CD4-positive, alpha-beta memory T cell (primary cell): ENCODE measurements at regions not wholly inside any gene's neighbourhood (a gene's known extent, or its start where the extent isn't known, plus 50 kb on each side); places are given as distances from the start of the nearest gene placed in this dataset.

Experiments used
- CTCF ChIA-PET: fragments of 350-600 bp; sonication (Branson Sonifier 250); formaldehyde crosslinking; loops from one replicate; lab custom pipeline; 2021; ENCODE audit warnings: inconsistent platforms; ENCODE audit not compliant: partially characterized antibody; lab: Charles Lee
- POLR2A ChIA-PET: fragments of 350-600 bp; sonication (Branson Sonifier 250); formaldehyde crosslinking; loops from one replicate; lab custom pipeline; 2021; ENCODE audit not compliant: partially characterized antibody; lab: Charles Lee
- DNase-seq, 5 donors: peaks; one replicate each; pipeline versions ENCODE4 v3.0.0 to v3.0.0-alpha.2; 2020 to 2022; ENCODE audit warnings: mixed read lengths in 1 of 5
- H3K27ac ChIP-seq: one replicate; pipeline ENCODE4 v1.7.0; 2013; ENCODE audit warnings: low read depth, low read length
- H3K27me3 ChIP-seq: 2 replicates; pipeline ENCODE4 v1.7.0; 2013; ENCODE audit warnings: mild to moderate bottlenecking, low read length, moderate library complexity; ENCODE audit not compliant: insufficient read depth
- H3K36me3 ChIP-seq: 2 replicates; pipeline ENCODE4 v1.7.0; 2013; ENCODE audit warnings: mild to moderate bottlenecking, low read length, moderate library complexity; ENCODE audit not compliant: insufficient read depth
- H3K4me1 ChIP-seq: 2 replicates; pipeline ENCODE4 v1.7.0; 2013; ENCODE audit warnings: mild to moderate bottlenecking, low read length, moderate library complexity; ENCODE audit not compliant: insufficient read depth
- H3K4me3 ChIP-seq, 2 donors: one replicate each; pipeline ENCODE4 v1.7.0; 2013; ENCODE audit warnings: low read length in 2 of 2, mild to moderate bottlenecking in 1 of 2
- H3K9me3 ChIP-seq, 2 donors: one replicate each; pipeline ENCODE4 v1.7.0; 2013; ENCODE audit warnings: low read length in 2 of 2, control low read depth in 1 of 2; ENCODE audit not compliant: control insufficient read depth in 1 of 2
- H3K27ac Mint-ChIP-seq, 7 donors: one replicate each; pipeline ENCODE4 v1.8.0; 2020 to 2021; ENCODE audit warnings: mixed read lengths in 7 of 7, mild to moderate bottlenecking in 6 of 7, inconsistent platforms in 3 of 7, moderate library complexity in 3 of 7
- H3K27me3 Mint-ChIP-seq, 2 donors: one replicate each; pipeline ENCODE4 v1.8.0; 2020 to 2021; ENCODE audit warnings: mixed read lengths in 2 of 2
- H3K36me3 Mint-ChIP-seq, 2 donors: one replicate each; pipeline ENCODE4 v1.8.0; 2020 to 2021; ENCODE audit warnings: mixed read lengths in 2 of 2, inconsistent platforms in 1 of 2, mild to moderate bottlenecking in 1 of 2
- H3K4me1 Mint-ChIP-seq, 4 donors: one replicate each; pipeline ENCODE4 v1.8.0; 2020 to 2021; ENCODE audit warnings: mixed read lengths in 4 of 4, mild to moderate bottlenecking in 1 of 4
- H3K4me3 Mint-ChIP-seq, 8 donors: one replicate each; pipeline ENCODE4 v1.8.0; 2020 to 2021; ENCODE audit warnings: mixed read lengths in 8 of 8, mild to moderate bottlenecking in 7 of 8, moderate library complexity in 6 of 8, inconsistent platforms in 3 of 8
- H3K9me3 Mint-ChIP-seq, 8 donors: one replicate each; pipeline ENCODE4 v1.8.0; 2020 to 2021; ENCODE audit warnings: mixed read lengths in 8 of 8, mild to moderate bottlenecking in 5 of 8, inconsistent platforms in 3 of 8, moderate library complexity in 1 of 8
- intact Hi-C: fragments of 100-400 bp; cut with micrococcal nuclease; formaldehyde crosslinking; loops from one replicate; pipeline ENCODE4 v1.15.1; 2023

DNA sequence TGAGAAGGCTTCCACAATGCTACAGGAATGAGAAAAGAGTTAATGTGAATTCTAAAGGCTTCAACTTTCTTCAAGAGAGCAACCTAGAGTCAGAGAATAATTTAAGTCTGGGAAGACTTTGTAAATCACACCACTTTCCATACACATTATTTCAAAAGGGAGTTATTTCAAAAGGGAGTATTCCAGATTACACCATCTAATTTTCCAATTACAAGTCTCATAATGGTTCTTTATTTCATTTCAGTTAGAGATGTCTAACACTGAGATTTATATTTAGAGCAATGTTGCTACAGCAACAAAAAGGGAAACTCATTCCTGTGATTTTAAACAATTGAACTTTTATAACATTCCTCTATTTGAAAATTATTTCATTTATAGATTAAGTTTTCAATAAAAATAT is 98.8 kb upstream of the DST start:
- Histone ChIP-seq H3K36me3 (no peaks in the 10 kb centered on the region), H3K27ac (no peak overlapping the region), H3K4me1 (no peaks in the 10 kb centered on the region), H3K27me3 (peaks cover 3% of the 10 kb centered on the region), H3K9me3 (no peaks in the 10 kb centered on the region), H3K4me3 (no peak overlapping the region)
- H3K4me1 Mint-ChIP-seq: no peaks in the 10 kb centered on the region
- DNase-seq: no peak
- ChIA-PET CTCF (no interaction called here), POLR2A (no interaction called here)
- H3K27ac Mint-ChIP-seq: no peak overlapping the region
- no peak overlapping the region for H3K4me3 Mint-ChIP-seq
- H3K27me3 Mint-ChIP-seq: peaks cover 0 to 1% of the 10 kb centered on the region in 2 donors
- H3K36me3 Mint-ChIP-seq: no peaks in the 10 kb centered on the region
- intact Hi-C loops: no loop called here
- H3K9me3 Mint-ChIP-seq: no peaks in the 10 kb centered on the region

- Histone ChIP-seq H3K36me3 (no peaks in the 10 kb centered on the region), H3K27me3 (peaks cover 3% of the 10 kb centered on the region), H3K4me1 (no peaks in the 10 kb centered on the region), H3K27ac (no peak overlapping the region), H3K4me3 (no peak overlapping the region), H3K9me3 (no peaks in the 10 kb centered on the region)
- ChIA-PET CTCF (no interaction called here), POLR2A (no interaction called here)
- no peak for DNase-seq
- intact Hi-C loops: no loop called here
- no peaks in the 10 kb centered on the region for H3K9me3 Mint-ChIP-seq
- no peak overlapping the region for H3K4me3 Mint-ChIP-seq
- H3K27me3 Mint-ChIP-seq: peaks cover 0 to 1% of the 10 kb centered on the region in 2 donors
- H3K27ac Mint-ChIP-seq: no peak overlapping the region
- H3K4me1 Mint-ChIP-seq: no peaks in the 10 kb centered on the region
- no peaks in the 10 kb centered on the region for H3K36me3 Mint-ChIP-seq
Observed at GRCh38 chr6:56739836-56740815, 97.4 kb upstream of the DST start.

DNA sequence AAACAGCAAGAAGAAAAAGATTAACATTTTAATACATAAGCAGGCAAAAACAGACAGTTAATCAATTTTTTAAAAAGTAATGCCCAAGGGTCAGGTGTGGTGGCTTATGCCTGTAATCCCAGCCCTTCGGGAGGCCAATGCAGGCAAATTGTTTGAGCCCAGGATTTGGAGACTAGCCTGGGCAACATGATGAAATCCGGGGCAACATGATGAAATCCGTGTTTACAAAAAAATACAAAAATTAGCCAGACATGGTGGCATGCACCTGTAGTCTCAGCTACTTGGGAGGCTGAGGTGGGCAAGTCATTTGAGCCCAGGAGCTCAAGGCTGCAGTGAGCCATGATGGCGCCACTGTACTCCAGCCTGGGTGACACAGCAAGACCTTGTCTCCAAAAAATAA is 94.1 kb upstream of the DST start:
- Mint-ChIP-seq H3K36me3 (no peaks in the 10 kb centered on the region), H3K9me3 (no peaks in the 10 kb centered on the region), H3K27me3 (peaks cover 0 to 1% of the 10 kb centered on the region in 2 donors), H3K27ac (no peak overlapping the region), H3K4me3 (no peak overlapping the region), H3K4me1 (no peaks in the 10 kb centered on the region)
- ChIA-PET POLR2A (no interaction called here), CTCF (no interaction called here)
- Histone ChIP-seq H3K27me3 (peaks cover 3% of the 10 kb centered on the region), H3K27ac (no peak overlapping the region), H3K4me3 (no peak overlapping the region), H3K4me1 (no peaks in the 10 kb centered on the region), H3K36me3 (no peaks in the 10 kb centered on the region), H3K9me3 (no peaks in the 10 kb centered on the region)
- DNase-seq: no peak
- intact Hi-C loops: no loop called here

- Histone ChIP-seq H3K27ac (no peak overlapping the region), H3K36me3 (no peaks in the 10 kb centered on the region), H3K27me3 (peaks cover 3% of the 10 kb centered on the region), H3K4me3 (no peak overlapping the region), H3K4me1 (no peaks in the 10 kb centered on the region), H3K9me3 (no peaks in the 10 kb centered on the region)
- no peaks in the 10 kb centered on the region for H3K4me1 Mint-ChIP-seq
- ChIA-PET POLR2A (no interaction called here), CTCF (no interaction called here)
- intact Hi-C loops: no loop called here
- no peaks in the 10 kb centered on the region for H3K9me3 Mint-ChIP-seq
- no peak overlapping the region for H3K4me3 Mint-ChIP-seq
- DNase-seq: no peak
- no peaks in the 10 kb centered on the region for H3K36me3 Mint-ChIP-seq
- H3K27ac Mint-ChIP-seq: no peak overlapping the region
- no peaks in the 10 kb centered on the region for H3K27me3 Mint-ChIP-seq
Observed at GRCh38 chr6:56734335-56734734, 91.6 kb upstream of the DST start.

DNA sequence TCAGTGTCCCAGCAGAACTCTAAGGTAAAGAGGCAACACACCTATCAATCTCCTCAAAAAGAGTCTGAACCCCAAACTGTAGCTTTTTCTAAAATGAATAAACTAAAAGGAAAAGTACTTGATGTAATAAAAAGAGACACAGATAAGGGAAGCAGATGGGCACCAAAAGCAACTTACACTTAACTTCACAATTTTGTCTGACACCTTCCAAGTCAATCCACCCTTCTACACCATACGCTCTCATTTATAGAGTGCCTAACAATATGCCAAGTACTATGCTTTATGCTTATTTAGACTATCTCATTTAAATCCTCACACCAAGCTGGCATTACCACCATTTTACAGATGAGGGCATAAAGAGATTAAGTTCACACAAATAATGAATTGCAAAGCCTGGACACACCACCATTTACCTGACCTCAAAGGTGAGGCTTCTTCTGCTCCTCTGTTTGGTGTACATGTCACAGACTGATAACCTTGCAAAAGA is 90.6 kb upstream of the DST start:
- Mint-ChIP-seq H3K4me3 (no peak overlapping the region), H3K4me1 (no peaks in the 10 kb centered on the region), H3K27ac (no peak overlapping the region), H3K27me3 (no peaks in the 10 kb centered on the region), H3K9me3 (no peaks in the 10 kb centered on the region), H3K36me3 (no peaks in the 10 kb centered on the region)
- no peaks in the 10 kb centered on the region for H3K4me1 ChIP-seq
- no peak for DNase-seq
- H3K4me3 ChIP-seq: no peak overlapping the region
- no peaks in the 10 kb centered on the region for H3K36me3 ChIP-seq
- POLR2A ChIA-PET: no interaction called here
- H3K27ac ChIP-seq: no peak overlapping the region
- peaks cover 3% of the 10 kb centered on the region for H3K27me3 ChIP-seq
- intact Hi-C loops: no loop called here
- no peaks in the 10 kb centered on the region for H3K9me3 ChIP-seq
- CTCF ChIA-PET: no interaction called here

- no peak overlapping the region for H3K27ac ChIP-seq
- Mint-ChIP-seq H3K27ac (no peak overlapping the region), H3K9me3 (no peaks in the 10 kb centered on the region), H3K36me3 (no peaks in the 10 kb centered on the region), H3K27me3 (no peaks in the 10 kb centered on the region), H3K4me3 (no peak overlapping the region), H3K4me1 (no peaks in the 10 kb centered on the region)
- no peaks in the 10 kb centered on the region for H3K9me3 ChIP-seq
- no peak for DNase-seq
- no peak overlapping the region for H3K4me3 ChIP-seq
- H3K4me1 ChIP-seq: no peaks in the 10 kb centered on the region
- H3K36me3 ChIP-seq: no peaks in the 10 kb centered on the region
- POLR2A ChIA-PET: no interaction called here
- intact Hi-C loops: no loop called here
- CTCF ChIA-PET: interaction anchor here (0.8 kb wide), 1 partner anchor 10 kb away, joined by 4 read pairs; no protein-coding TSS in a partner anchor
- H3K27me3 ChIP-seq: peaks cover 3% of the 10 kb centered on the region
Observed at GRCh38 chr6:56732517-56732916, 89.8 kb upstream of the DST start.

DNA sequence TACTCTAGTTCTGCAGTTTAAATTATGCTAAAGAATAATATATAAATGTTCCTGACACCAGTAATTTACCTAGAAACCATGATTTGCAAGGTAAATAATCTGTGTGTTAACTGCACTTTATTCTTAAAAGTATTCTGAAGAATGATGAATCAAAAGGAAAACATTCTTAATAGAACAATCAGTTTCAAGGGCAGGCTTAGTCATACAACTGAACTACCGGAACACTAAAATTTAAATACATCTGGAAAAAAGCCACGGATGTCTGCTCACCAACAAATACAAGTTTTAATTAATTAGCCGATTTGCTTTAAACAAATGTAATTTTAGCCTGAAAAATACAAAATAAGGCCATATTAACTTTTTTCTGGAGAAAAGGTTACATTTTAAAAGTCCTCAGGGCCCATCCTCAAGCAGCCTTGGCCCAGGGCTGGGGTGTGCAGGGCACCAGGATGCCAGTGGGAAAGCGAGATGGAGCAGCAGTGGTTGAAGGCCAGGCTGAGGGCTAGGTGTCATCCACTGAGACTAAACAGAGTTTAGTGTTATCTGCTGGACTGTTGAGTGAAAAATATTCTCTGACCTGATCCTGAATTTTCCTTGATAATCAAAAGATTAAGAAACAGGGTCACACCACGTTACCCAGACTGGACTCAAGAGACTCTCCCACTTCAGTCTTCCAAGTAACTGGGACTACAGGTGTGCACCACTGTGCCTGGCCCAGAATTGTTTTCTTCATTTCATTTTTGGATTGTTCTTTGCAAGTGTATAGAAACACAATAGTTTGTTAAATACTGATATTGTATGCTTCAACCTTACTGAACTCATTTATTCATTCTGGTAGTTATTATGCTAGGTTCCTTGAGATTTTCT is 88.2 kb upstream of the DST start:
- Histone ChIP-seq H3K27me3 (no peaks in the 10 kb centered on the region), H3K4me1 (no peaks in the 10 kb centered on the region), H3K27ac (no peak overlapping the region), H3K36me3 (no peaks in the 10 kb centered on the region), H3K9me3 (no peaks in the 10 kb centered on the region), H3K4me3 (no peak overlapping the region)
- Mint-ChIP-seq H3K27ac (no peak overlapping the region), H3K36me3 (no peaks in the 10 kb centered on the region), H3K9me3 (no peaks in the 10 kb centered on the region), H3K4me1 (no peaks in the 10 kb centered on the region), H3K4me3 (no peak overlapping the region), H3K27me3 (no peaks in the 10 kb centered on the region)
- ChIA-PET CTCF (interaction anchor here (0.7 kb wide), 1 partner anchor 13 kb away, joined by 3 read pairs; no protein-coding TSS in a partner anchor), POLR2A (no interaction called here)
- no peak for DNase-seq
- intact Hi-C loops: no loop called here
